ENCODE measurements at regions not wholly inside any gene's neighbourhood (a gene's known extent, or its start where the extent isn't known, plus 50 kb on each side); places are given as distances from the start of the nearest gene placed in this dataset.

DNA sequence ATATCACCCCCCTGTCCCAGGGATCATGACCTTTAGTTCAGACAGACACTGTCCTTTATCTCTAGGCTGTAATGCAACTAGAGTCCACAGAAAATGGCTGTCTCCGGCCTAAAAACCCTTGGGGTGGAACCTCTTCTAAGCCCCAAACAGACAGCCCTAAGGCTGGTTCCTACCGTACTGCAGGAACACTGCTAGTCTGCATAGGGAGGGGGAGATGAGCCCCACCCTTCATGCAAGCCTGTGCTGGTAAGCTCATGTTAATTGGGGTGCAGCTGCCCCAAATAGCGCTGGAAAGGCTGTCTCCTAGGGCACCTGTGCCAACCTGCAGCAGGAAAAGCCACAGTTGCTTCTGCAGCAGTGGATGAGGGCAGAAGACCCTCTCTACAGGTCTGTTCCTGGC, 252.1 kb upstream of the MDFIC2 start:
- H3K36me3 ChIP-seq (ENCODE audit: control insufficient read depth, insufficient read depth, low read length) = no peaks in the 10 kb centered on the region
- no peak for DNase-seq (ENCODE audit: low read depth)
- H3K4me3 ChIP-seq (ENCODE audit: low read depth, low read length) = no peak overlapping the region
- TF ChIP-seq, protein P1, sequence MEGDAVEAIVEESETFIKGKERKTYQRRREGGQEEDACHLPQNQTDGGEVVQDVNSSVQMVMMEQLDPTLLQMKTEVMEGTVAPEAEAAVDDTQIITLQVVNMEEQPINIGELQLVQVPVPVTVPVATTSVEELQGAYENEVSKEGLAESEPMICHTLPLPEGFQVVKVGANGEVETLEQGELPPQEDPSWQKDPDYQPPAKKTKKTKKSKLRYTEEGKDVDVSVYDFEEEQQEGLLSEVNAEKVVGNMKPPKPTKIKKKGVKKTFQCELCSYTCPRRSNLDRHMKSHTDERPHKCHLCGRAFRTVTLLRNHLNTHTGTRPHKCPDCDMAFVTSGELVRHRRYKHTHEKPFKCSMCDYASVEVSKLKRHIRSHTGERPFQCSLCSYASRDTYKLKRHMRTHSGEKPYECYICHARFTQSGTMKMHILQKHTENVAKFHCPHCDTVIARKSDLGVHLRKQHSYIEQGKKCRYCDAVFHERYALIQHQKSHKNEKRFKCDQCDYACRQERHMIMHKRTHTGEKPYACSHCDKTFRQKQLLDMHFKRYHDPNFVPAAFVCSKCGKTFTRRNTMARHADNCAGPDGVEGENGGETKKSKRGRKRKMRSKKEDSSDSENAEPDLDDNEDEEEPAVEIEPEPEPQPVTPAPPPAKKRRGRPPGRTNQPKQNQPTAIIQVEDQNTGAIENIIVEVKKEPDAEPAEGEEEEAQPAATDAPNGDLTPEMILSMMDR (IDR thresholded peaks at IDR 0.05; ENCODE audit: insufficient read depth, low read length, severe bottlenecking) = no peak
- no peaks in the 10 kb centered on the region for H3K27me3 ChIP-seq (ENCODE audit: control insufficient read depth, insufficient read depth, low read length)
- FAIRE-seq = no peak

- DNase-seq (ENCODE audit: low read depth) (no peak), FAIRE-seq (no peak)
- no peak overlapping the region for H3K4me3 ChIP-seq (ENCODE audit: low read depth, low read length)
- no peaks in the 10 kb centered on the region for H3K36me3 ChIP-seq (ENCODE audit: control insufficient read depth, insufficient read depth, low read length)
- H3K27me3 ChIP-seq (ENCODE audit: control insufficient read depth, insufficient read depth, low read length) = no peaks in the 10 kb centered on the region
- TF ChIP-seq, protein P1 (IDR thresholded peaks at IDR 0.05; ENCODE audit: insufficient read depth, low read length, severe bottlenecking) = no peak
Observed at GRCh38 chr3:70561796-70562195, 249.4 kb upstream of the MDFIC2 start.

DNA sequence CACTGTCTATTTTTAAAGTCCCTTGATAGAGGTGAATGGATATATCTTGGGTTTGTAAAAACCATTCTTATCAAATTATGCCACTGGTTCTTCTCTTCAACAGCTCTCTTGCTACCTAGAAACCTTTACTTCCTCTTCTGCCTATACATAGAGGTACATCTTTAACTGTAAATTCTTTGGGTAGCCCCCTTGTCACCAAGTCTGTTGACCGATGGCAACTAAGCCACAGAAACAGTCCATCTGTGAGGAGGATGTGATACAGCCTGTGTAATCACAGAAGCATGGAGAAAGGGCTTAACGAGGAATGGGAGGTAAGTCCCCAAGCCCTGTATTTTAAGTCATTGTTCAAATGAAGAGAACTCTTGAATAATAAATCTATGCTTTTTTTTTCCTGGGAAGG, 246.5 kb upstream of the MDFIC2 start:
- Histone ChIP-seq H3K4me3 (ENCODE audit: low read depth, low read length) (no peak overlapping the region), H3K36me3 (ENCODE audit: control insufficient read depth, insufficient read depth, low read length) (no peaks in the 10 kb centered on the region), H3K27me3 (ENCODE audit: control insufficient read depth, insufficient read depth, low read length) (no peaks in the 10 kb centered on the region)
- no peak for FAIRE-seq
- DNase-seq (ENCODE audit: low read depth) = no peak
- TF ChIP-seq, protein P1 (IDR thresholded peaks at IDR 0.05; ENCODE audit: insufficient read depth, low read length, severe bottlenecking) = no peak

- FAIRE-seq (no peak), DNase-seq (ENCODE audit: low read depth) (no peak)
- no peak overlapping the region for H3K4me3 ChIP-seq (ENCODE audit: low read depth, low read length)
- H3K36me3 ChIP-seq (ENCODE audit: control insufficient read depth, insufficient read depth, low read length) = no peaks in the 10 kb centered on the region
- no peaks in the 10 kb centered on the region for H3K27me3 ChIP-seq (ENCODE audit: control insufficient read depth, insufficient read depth, low read length)
- TF ChIP-seq, protein P1 (IDR thresholded peaks at IDR 0.05; ENCODE audit: insufficient read depth, low read length, severe bottlenecking) = no peak
Observed at GRCh38 chr3:70557976-70558375, 245.5 kb upstream of the MDFIC2 start.

GRCh38 chr3:70556056-70556455, 243.6 kb upstream of the MDFIC2 start:
- FAIRE-seq (no peak), DNase-seq (ENCODE audit: low read depth) (peak; percentile 67)
- no peaks in the 10 kb centered on the region for H3K36me3 ChIP-seq (ENCODE audit: control insufficient read depth, insufficient read depth, low read length)
- TF ChIP-seq, protein P1 (IDR thresholded peaks at IDR 0.05; ENCODE audit: insufficient read depth, low read length, severe bottlenecking) = no peak
- H3K4me3 ChIP-seq (ENCODE audit: low read depth, low read length) = no peak overlapping the region
- H3K27me3 ChIP-seq (ENCODE audit: control insufficient read depth, insufficient read depth, low read length) = no peaks in the 10 kb centered on the region

GRCh38 chr3:70554170-70554569, 241.7 kb upstream of the MDFIC2 start:
- Histone ChIP-seq H3K36me3 (ENCODE audit: control insufficient read depth, insufficient read depth, low read length) (no peaks in the 10 kb centered on the region), H3K27me3 (ENCODE audit: control insufficient read depth, insufficient read depth, low read length) (no peaks in the 10 kb centered on the region), H3K4me3 (ENCODE audit: low read depth, low read length) (no peak overlapping the region)
- no peak for FAIRE-seq
- TF ChIP-seq, protein P1 (IDR thresholded peaks at IDR 0.05; ENCODE audit: insufficient read depth, low read length, severe bottlenecking) = no peak
- peak; percentile 32 for DNase-seq (ENCODE audit: low read depth)
